ENCODE measurements at regions not wholly inside any gene's neighbourhood (a gene's known extent, or its start where the extent isn't known, plus 50 kb on each side); places are given as distances from the start of the nearest gene placed in this dataset.

- no CpG with 5 or more reads among the region's 5 CpGs for WGBS (ENCODE audit: extremely low coverage, insufficient read length, low lambda C conversion rate)
- peaks cover 0 to 6% (median 2%) of the 10 kb centered on the region in 3 experiments; a peak in 4 of 7 replicates for H3K36me3 Mint-ChIP-seq (ENCODE audit: insufficient read depth in 1 of 3, low read depth in 3 of 3)
- Histone ChIP-seq H3K4me1 (ENCODE audit: insufficient read depth, low read length) (no peaks in the 10 kb centered on the region; the same call in 1 of the 2 replicates), H3K9me3 (ENCODE audit: control insufficient read depth, low read depth, low read length) (no peaks in the 10 kb centered on the region), H3K79me1 (ENCODE audit: insufficient read depth, low read depth, low read length, poor library complexity, severe bottlenecking) (no peaks in the 10 kb centered on the region), H3K4ac (ENCODE audit: low read depth, low read length) (no peak overlapping the region), H3K56ac (ENCODE audit: insufficient read length, low read depth, low read length) (no peak overlapping the region), H3K23ac (ENCODE audit: insufficient read length, low read depth, low read length) (no peak overlapping the region), H2BK120ac (ENCODE audit: low read depth, low read length, poor library complexity, severe bottlenecking) (no peak overlapping the region), H3K79me2 (ENCODE audit: insufficient read depth, low read length) (no peaks in the 10 kb centered on the region), H3T11ph (ENCODE audit: low read length) (no peak overlapping the region), H2BK5ac (ENCODE audit: insufficient read length, low read length) (no peak overlapping the region), H2BK20ac (ENCODE audit: low read depth, low read length, poor library complexity, severe bottlenecking) (no peak overlapping the region), H4K20me1 (ENCODE audit: control insufficient read depth, insufficient read depth, insufficient read length) (no peaks in the 10 kb centered on the region), H2BK15ac (ENCODE audit: low read depth, low read length) (no peak overlapping the region), H4K5ac (ENCODE audit: insufficient read length, low read depth, low read length) (no peak overlapping the region), H2AK5ac (ENCODE audit: insufficient read length, low read length) (no peak overlapping the region), H3K14ac (ENCODE audit: insufficient read depth, low read length) (no peak overlapping the region), H3K9ac (ENCODE audit: extremely low read depth, insufficient read length, low read length) (no peak overlapping the region), H3K23me2 (ENCODE audit: insufficient read length, low read depth, low read length, poor library complexity, severe bottlenecking) (peaks cover 4% of the 10 kb centered on the region), H4K91ac (ENCODE audit: insufficient read length, low read depth, low read length) (no peak overlapping the region), H4K8ac (replicated peaks; ENCODE audit: insufficient read length, low read depth, low read length) (no peak overlapping the region), H2BK12ac (ENCODE audit: insufficient read length, low read depth, low read length) (no peak overlapping the region), H2AFZ (ENCODE audit: low read length) (no peak overlapping the region), H3K27ac (ENCODE audit: insufficient read length, low read depth, low read length) (no peak overlapping the region), H3K18ac (ENCODE audit: insufficient read length, low read depth, low read length) (no peak overlapping the region), H3K4me2 (ENCODE audit: insufficient read depth, insufficient read length, low read length) (no peak overlapping the region), H3K27me3 (ENCODE audit: insufficient read depth, low read length) (no peaks in the 10 kb centered on the region)
- TF ChIP-seq CTCF (conservative IDR thresholded peaks at IDR 0.05): no peak
- H3K27me3 Mint-ChIP-seq (ENCODE audit: low read depth): no peaks in the 10 kb centered on the region
- H3K4me1 Mint-ChIP-seq: peaks cover 20 to 27% of the 10 kb centered on the region in 2 experiments
- no peak for DNase-seq
- H3K27ac Mint-ChIP-seq: peak overlapping the region in 1 of 3 experiments; percentile 16; a peak in 2 of 7 replicates
- peaks cover 0 to 3% of the 10 kb centered on the region in 2 experiments; a peak in 2 of 5 replicates for H3K9me3 Mint-ChIP-seq
- no peak overlapping the region for H3K4me3 Mint-ChIP-seq
Observed at GRCh38 chr13:34748073-34748472, 194.0 kb upstream of the NBEA start.

Measured in H9 (cell line).